Mucosa of descending colon (tissue), 3 donors: ENCODE measurements at regions not wholly inside any gene's neighbourhood (a gene's known extent, or its start where the extent isn't known, plus 50 kb on each side); places are given as distances from the start of the nearest gene placed in this dataset.
"Not testable (repeated sequence)": the region's sequence is repeated elsewhere in the genome, so short reads cannot be mapped to it uniquely, and the experiment has no call there.

Experiments used
- ATAC-seq: fragments of 200-7000 bp; cut with Tn5 transposase; one replicate; pipeline ENCODE4 v1.9.1; 2020; ENCODE audit warnings: mild to moderate bottlenecking, moderate library complexity
- DNase-seq, 3 donors: peaks; one replicate each; pipeline ENCODE4 v3.0.0-alpha.2; 2020
- H3K36me3 ChIP-seq: fragments of 200-600 bp; one replicate; pipeline ENCODE4 v1.8.0; 2021; ENCODE audit warnings: low read depth, mild to moderate bottlenecking
- H3K4me1 ChIP-seq: fragments of 200-600 bp; one replicate; pipeline ENCODE4 v1.8.0; 2021; ENCODE audit warnings: low read depth, mild to moderate bottlenecking
- H3K4me3 ChIP-seq: fragments of 200-600 bp; one replicate; pipeline ENCODE4 v1.8.0; 2021; ENCODE audit warnings: mild to moderate bottlenecking
- H3K9me3 ChIP-seq: fragments of 200-600 bp; one replicate; pipeline ENCODE4 v1.8.0; 2021; ENCODE audit warnings: mild to moderate bottlenecking
- intact Hi-C, 2 donors: fragments of 100-400 bp; cut with DNase I in 1 of 2; cut with micrococcal nuclease in 1 of 2; formaldehyde crosslinking; loops; one replicate each; pipeline versions ENCODE4 v1.11.0 to v1.11.1; 2022; cut with DNase I, micrococcal nuclease
- TF ChIP-seq, protein P1 (sequence below): fragments of 200-600 bp; IDR thresholded peaks from one replicate; pipeline ENCODE4 v1.8.0; 2022; ENCODE audit warnings: antibody characterized with exemption, mild to moderate bottlenecking
- donor health status: DM: no; HTN: no; CAD: no; lungs with moderate emphysema.
- donor health status: DM: no; HTN: no; CAD: no.
- donor health status: DM: no; HTN: yes; CAD: no.

DNA sequence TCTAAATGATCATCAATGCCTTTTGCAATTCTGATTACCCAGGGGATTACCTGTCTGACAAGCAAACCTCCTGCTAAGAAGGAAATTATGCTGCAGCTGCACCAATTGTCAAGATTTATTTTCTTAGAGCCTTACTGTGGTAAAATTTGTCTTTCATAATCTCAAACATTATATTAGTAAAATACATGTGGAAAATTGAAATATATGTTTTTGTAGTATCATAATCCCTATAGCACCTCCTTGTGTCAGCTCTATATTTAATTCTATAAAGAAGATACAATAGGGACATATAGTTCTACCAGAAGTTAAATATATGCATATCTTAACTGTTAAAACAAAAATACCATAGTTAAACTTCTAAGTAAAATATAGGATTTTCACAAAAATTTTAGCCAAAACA lies 655.6 kb upstream of the PCDH10 start:
- Histone ChIP-seq H3K36me3 (no peaks in the 10 kb centered on the region), H3K9me3 (peaks cover 14% of the 10 kb centered on the region), H3K4me3 (no peak overlapping the region), H3K4me1 (no peaks in the 10 kb centered on the region)
- ATAC-seq (no peak), DNase-seq (no peak)
- intact Hi-C loops, result no loop called here
- TF ChIP-seq, protein P1, sequence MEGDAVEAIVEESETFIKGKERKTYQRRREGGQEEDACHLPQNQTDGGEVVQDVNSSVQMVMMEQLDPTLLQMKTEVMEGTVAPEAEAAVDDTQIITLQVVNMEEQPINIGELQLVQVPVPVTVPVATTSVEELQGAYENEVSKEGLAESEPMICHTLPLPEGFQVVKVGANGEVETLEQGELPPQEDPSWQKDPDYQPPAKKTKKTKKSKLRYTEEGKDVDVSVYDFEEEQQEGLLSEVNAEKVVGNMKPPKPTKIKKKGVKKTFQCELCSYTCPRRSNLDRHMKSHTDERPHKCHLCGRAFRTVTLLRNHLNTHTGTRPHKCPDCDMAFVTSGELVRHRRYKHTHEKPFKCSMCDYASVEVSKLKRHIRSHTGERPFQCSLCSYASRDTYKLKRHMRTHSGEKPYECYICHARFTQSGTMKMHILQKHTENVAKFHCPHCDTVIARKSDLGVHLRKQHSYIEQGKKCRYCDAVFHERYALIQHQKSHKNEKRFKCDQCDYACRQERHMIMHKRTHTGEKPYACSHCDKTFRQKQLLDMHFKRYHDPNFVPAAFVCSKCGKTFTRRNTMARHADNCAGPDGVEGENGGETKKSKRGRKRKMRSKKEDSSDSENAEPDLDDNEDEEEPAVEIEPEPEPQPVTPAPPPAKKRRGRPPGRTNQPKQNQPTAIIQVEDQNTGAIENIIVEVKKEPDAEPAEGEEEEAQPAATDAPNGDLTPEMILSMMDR, result no peak

DNA sequence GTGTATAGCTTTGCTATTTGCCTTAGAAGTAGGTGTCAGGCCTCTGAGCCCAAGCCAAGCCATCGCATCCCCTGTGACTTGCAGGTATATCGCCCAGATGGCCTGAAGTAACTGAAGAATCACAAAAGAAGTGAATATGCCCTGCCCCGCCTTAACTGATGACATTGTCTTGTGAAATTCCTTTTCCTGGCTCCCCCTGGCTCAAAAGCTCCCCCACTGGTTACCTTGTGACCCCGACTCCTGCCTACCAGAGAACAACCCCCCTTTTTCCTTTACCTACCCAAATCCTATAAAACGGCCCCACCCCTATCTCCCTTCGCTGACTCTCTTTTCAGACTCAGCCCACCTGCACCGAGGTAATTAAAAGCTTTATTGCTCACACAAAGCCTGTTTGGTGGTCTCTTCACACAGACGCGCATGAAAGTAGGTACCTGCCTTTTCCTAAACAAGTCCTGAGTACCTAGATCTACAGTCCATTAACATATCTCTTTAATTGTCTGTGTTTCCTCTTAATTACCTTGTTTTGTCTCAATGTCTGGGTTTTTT lies 653.8 kb upstream of the PCDH10 start:
- H3K9me3 ChIP-seq, intact Hi-C loops, DNase-seq, H3K36me3 ChIP-seq, ATAC-seq, H3K4me3 ChIP-seq, H3K4me1 ChIP-seq: not testable (repeated sequence)

DNA sequence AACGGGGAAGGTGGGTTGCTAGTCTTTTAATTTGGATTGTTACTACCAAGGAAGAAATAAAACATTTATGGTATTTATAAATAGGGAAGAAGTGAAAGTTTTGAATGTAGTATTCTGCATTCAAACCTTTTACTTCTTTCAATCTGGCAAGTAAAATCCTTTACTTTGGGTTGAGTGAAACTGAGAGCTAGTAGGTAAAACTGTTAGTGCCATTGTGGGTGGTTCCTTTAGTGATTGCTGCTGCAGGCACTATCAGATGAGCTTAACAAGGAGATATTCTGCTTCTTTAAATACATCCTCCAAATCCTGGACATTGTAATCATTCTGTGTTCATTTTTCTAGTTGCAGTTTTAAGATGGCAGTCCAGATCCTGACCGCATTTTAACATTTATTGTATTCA lies 650.9 kb upstream of the PCDH10 start:
- Histone ChIP-seq H3K4me3 (no peak overlapping the region), H3K36me3 (no peaks in the 10 kb centered on the region), H3K4me1 (no peaks in the 10 kb centered on the region), H3K9me3 (no peaks in the 10 kb centered on the region)
- TF ChIP-seq, protein P1, result no peak
- DNase-seq (no peak), ATAC-seq (no peak)
- intact Hi-C loops, result no loop called here

DNA sequence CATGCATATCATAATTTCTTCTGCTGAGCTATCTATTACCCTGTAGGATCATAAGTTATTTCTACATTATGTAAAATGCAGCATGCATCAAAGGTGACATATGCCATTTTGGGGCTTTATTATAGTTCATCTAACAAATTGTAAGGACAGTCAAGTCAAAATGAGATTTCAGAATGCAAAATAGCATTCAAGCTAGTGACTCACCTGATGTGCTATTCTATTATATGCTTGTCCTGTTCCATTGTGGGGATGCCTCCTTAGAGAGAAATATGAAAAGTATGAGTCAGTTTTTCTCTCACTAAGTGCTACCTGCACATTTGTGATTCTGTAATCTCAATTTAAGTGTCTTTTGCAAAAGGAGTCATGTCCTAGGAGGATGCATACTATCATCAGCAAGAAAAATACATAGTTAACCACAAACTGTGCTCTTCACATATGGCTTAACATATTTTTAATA lies 647.0 kb upstream of the PCDH10 start:
- Histone ChIP-seq H3K4me3 (no peak overlapping the region), H3K36me3 (no peaks in the 10 kb centered on the region), H3K9me3 (no peaks in the 10 kb centered on the region), H3K4me1 (no peaks in the 10 kb centered on the region)
- TF ChIP-seq, protein P1, result no peak
- ATAC-seq, result no peak
- no peak for DNase-seq
- intact Hi-C loops, result no loop called here

DNA sequence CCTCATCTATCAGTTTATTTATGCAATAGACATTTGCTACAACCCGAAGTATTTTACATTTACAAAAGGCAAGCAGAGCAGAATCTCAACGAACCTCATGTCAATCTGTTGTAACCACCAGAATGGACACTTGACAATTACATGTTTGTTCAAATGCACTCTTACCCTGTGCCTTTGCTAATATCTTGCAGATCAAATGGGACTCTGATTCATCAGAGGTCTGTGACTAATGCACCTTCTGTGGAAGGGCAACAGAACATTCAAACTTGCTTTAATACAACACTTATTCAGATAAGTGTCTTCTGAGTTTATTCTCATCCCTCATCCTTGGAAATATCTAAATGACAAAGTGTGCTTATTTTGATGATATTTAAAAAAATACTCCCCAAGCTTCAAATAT lies 644.7 kb upstream of the PCDH10 start:
- ATAC-seq, result no peak
- Histone ChIP-seq H3K4me3 (no peak overlapping the region), H3K4me1 (no peaks in the 10 kb centered on the region), H3K36me3 (no peaks in the 10 kb centered on the region), H3K9me3 (no peaks in the 10 kb centered on the region)
- no peak for DNase-seq
- intact Hi-C loops, result no loop called here
- TF ChIP-seq, protein P1, result no peak

DNA sequence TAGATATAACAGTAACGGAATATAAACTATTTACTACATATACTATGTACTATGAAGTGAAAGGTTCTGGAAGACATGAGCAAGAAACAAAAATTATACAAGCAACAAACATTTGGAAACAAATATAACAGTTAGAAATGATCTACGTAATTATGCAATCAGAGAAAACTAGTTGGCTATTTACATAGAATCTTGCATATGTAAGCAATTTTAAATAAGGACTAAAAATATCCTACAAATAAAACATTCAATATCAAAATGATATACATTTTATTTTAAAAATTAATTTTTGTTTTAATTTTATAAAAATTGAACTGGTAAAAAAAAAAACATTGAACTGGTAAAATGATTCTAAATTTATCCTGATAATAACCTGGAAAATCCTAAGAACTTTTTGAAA lies 642.5 kb upstream of the PCDH10 start:
- Histone ChIP-seq H3K4me3 (no peak overlapping the region), H3K4me1 (no peaks in the 10 kb centered on the region), H3K36me3 (no peaks in the 10 kb centered on the region), H3K9me3 (no peaks in the 10 kb centered on the region)
- DNase-seq (no peak), ATAC-seq (no peak)
- TF ChIP-seq, protein P1, result no peak
- intact Hi-C loops, result no loop called here
